HG03571 (cell line): ENCODE measurements at regions not wholly inside any gene's neighbourhood (a gene's known extent, or its start where the extent isn't known, plus 50 kb on each side); places are given as distances from the start of the nearest gene placed in this dataset.
"Not testable (repeated sequence)": the region's sequence is repeated elsewhere in the genome, so short reads cannot be mapped to it uniquely, and the experiment has no call there.

Source experiments
- ATAC-seq: cut with Tn5 transposase; IDR thresholded peaks from one replicate; pipeline ENCODE4 v1.9.1; 2021; ENCODE audit not compliant: unreplicated experiment

DNA sequence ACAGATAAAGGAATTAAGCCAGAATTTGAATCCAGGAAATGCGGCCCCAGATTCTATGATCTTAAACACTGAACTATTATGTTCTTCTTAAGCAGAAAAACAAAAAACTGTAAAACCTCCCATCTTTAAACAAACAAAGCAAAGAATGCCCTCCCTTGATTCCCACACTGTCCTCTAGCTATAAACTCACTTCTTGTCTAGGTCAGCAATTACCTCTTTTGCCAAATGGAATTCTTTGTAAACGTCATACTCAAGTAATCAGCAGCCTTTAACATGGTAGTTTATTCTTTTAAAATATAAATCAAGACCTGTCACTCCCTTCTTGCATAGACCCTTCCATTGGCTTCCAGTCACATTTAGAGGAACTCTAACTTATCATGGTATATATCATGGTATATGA lies 958.9 kb upstream of the CNTN5 start:
- no peak for ATAC-seq

DNA sequence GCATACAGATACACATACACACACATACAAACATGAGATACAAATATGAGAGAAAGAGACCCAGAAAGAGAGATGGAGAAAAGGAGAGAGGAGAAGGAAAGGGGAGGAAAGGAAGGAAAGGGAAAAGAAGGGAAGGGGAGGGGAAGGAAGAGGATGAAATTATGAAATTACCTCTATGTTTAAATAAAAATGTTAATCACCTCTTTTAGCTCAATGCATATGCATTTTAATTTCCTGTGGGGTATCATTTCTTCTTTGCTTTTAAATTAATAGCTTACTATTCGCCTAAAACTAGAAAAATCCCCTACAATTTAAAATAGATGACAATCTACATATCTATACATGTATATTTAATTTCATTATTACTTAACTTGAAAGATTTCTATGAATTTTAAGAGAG lies 958.0 kb upstream of the CNTN5 start:
- no peak for ATAC-seq

DNA sequence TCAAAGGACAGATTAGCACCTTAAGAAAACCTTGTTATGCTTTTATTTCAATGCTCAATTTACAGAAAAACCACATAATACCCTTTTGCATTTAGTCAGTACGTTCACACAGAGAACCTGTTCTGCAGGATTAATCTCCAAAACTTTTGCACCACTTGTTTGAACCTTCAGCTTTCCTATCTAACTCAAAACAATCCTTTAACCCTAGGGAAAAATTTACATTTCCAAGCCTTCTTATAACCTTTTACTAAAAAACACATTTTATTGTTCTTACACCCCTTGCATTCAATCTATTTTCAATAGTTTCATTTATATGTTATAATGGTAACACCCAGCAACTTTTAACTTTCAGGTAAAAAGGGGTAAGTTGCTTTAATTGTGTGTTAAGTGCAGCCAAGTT lies 952.5 kb upstream of the CNTN5 start:
- no peak for ATAC-seq

DNA sequence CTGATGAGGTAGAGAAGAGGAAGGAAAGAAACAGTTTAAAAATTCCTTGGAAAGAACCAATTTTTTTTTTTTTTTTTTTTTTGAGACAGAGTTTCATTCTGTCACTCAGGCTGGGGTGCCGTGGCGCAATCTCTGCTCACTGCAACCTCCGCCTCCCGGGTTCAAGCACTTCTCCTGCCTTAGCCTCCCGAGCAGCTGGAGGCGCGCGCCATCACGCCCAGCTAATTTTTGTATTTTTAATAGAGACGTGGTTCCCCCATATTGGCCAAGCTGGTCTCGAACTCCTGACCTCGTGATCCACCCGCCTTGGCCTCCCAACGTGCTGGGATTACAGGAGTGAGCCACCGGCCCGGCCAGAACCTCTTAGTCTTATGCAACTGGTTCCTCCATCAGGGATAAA lies 951.6 kb upstream of the CNTN5 start:
- not testable (repeated sequence) for ATAC-seq

DNA sequence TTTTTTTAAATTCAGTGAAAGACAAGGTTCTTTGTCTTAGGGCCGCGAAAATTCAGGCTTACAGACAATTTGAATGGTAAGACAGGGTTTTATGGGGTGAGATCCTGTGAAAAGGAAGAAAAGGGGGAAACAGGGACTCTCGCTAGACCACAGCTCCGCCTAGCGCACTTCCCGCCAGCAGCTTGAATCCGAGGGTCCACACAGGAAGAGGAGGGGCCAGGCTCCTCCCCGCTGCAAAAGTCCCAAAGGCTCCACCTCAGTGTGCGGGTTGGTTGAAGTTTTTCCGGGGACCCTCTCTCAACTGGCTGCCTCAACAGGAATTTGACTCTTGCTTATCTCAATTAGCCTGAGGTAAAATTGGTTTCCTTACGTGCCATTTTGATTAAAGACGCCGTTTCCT lies 950.9 kb upstream of the CNTN5 start:
- no peak for ATAC-seq

DNA sequence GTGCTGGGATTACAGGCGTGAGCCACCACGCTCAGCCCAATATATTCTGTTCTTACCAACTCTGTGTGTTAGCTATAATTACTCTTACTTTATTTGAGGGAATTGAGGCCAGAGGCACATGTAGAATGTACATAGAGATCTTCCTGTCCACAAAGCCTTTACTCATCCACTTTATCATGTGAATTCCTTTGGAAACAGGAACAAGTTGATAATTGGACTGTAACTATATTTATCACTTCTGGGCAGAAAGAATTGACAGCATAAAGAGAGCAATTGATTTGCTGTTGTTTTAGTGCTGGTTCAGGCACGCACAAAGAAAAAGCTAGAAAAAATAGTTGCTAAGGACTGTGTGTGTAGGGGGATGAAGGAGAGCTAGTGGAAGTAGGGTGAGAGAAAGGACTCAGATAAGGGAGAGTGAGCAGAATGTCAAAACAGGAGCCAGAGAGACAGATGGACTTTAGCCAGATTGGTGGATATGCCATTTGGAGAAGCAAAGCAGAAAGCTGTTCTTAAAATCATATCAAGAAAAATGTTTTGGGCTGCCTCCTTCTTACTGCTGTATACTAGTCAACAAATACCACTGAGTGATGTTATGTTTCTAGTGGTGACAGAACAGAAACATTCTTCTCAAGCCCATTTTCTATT lies 929.8 kb upstream of the CNTN5 start:
- no peak for ATAC-seq

DNA sequence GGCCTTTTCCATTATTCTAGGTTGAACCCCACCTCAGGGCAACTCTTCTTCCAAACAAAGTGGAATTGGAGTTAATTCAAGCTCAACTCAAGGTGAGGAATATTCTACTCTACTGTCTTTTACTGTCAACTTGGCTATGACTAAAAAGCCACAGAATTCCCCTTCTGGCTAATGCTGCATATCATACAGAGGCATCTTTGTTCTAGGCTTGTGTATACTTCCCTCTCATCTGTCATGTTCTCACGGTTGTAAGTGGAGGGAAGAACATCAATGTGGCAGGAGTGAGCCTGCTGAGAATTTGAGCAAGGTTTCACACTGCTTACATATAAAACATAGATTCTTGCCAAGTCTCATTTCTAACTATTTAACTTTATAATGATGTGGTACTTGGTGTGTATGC lies 921.4 kb upstream of the CNTN5 start:
- ATAC-seq = no peak

DNA sequence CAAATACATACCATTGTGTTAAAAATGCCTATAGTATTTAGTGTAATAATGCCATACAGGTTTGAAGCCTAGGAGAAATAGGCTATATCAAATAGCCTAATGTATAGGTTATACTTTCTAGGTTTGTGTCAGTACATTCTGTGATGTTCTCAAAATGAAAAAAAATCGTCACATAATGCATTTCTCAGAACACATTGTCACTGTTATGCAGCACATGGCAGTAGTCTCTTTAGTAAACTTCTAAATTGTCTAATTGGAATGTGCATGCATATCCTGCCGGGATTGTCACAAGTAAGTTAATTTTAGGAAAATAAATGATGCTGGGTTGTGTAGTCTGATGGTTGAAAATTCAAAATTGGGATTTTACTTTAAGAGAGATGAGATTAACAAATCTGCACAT lies 920.1 kb upstream of the CNTN5 start:
- ATAC-seq = no peak

DNA sequence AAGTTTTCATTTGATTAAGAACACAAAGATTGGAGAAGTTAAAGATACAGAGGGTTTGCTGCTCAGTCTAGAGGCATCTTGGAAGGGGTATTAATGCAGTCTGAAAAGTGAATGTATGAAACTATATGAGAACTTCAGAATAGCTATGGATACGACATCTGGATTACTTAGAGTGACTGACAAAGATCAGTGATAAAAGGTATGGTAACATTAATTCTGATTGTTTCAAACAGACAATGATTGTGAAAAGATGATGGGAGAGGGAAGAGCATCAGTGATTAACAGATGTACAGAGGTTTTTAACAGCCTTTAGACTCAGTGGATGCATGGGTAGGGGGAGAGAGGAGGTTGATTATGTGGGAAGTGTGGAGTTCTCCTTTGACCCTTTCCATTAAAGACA lies 919.4 kb upstream of the CNTN5 start:
- no peak for ATAC-seq

DNA sequence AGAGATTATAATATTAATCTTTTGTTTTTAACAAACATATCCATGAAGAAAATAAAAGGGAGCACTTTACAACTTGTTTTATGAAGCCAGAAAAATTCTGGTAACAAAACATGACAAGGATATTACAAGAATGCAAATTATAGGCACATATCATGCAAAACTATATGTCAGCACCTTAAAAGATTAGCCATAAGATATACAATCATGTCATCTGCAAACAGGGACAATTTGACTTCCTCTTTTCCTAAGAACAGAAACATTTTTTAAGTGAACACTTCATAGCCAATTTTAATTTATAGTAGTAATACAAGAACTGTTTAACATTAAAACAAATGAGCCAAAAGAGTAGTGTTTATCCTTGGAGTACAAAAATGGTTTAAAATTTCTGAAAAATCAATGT lies 916.5 kb upstream of the CNTN5 start:
- ATAC-seq = no peak

DNA sequence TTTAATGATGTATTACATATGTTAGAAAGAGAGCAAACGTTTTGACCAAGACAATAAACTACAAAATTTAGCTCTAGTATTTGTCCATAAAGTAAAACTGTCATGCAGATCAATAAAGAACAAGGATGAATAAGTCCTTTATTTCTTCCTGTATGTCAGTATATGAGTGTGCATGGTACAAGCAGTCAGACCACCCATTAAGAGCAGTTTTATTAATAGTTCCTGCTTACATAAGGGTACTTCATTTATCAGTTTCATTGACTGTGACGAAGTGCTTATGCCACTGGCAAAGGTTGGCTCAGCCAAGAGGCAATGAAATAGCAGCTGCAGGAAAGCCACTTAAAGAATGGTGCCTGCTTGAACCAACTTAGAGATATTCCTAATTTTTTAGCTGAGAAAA lies 913.0 kb upstream of the CNTN5 start:
- no peak for ATAC-seq

DNA sequence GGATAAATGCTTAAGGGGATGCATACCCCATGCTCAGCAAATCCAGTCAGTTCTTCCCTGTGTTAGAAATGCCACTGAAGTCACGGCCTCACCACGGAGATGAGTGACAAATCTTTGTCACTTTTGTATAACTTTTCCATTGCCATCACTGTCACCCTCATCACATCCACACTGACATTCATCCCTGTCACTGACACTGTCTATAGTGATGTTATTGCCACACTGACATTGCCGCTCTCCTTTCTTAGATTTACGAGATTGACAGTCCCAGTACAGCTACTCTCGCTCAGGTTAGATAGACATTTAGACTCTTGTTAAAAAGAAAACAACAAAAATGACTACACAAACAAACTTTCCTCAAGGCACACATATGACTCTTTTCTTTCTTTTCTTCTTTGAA lies 910.7 kb upstream of the CNTN5 start:
- ATAC-seq = no peak

DNA sequence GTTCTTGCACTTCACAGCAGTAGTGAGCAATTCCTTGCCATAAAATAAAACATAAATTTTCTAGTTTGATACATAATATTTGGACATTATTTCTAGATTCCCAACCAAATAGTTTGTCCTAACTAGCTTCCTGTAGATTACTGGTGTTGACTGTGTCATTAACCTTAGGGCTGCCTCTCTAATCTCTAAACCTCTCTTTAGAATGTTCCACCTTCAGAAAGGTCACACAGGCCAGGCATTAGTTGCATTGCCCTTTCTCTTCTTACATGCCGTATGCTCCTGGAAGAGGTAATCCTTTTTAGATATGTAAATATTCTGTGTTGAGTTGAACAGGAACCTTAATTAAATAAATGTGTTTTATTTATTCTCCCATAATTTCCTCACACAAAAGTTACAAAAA lies 904.9 kb upstream of the CNTN5 start:
- ATAC-seq = no peak

DNA sequence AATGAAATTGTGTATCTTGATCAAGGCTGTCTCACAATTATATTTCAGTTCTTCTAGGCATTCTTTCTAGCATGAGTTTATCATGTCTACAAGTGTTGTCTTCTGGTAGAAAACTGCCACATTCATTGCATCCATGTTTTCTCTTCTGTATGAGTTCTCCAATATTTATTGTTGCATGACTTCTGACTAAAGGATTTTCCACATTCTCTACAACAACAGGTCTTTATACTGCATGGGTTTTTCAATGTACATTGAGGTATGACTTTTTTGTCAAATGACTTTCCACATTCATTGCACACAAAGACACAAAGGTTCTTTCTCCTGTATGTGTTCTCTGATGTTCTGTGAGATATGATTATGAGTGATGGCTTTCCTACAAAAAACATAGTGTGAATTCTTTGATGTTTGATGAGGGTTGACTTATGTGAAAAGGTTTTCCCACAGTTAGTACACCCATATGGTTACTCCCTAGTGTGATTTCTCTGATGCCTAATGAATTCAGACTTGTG lies 890.6 kb upstream of the CNTN5 start:
- ATAC-seq = no peak

DNA sequence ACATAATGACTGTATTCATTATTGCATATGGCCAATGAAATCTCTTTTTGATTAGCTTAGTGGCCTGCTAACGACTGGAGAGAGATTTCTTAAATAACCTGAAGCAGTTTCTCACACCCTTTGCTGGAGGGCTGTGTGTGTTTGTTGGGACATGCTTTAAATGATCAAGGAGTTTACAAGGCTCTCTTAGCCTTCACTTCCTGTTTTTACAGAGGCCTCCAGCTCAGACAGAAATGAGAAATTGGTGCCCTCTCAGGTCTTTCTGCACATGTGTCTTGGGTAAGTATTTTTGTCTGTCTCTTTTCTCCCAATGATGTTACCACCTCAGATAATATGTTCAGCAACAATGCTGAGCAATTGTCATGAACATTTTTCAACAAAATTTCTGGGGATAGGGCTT lies 884.4 kb upstream of the CNTN5 start:
- ATAC-seq = no peak

DNA sequence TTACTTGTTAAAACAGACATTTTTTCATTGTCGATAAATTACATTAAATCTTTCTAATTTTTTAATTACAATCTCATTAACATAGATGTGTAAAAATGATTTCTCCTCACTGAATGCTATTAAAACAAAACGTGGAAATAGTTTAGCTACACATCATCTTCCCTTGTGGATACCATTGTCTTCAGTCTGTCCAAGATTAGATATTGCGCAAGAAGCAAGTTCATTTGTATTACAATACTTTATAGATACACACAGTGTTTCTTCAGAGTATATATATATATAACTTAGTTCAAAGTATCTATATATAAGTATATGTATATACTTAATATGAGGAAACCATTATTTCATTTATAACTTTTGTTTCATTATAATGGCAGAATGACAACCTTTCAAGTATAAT lies 883.3 kb upstream of the CNTN5 start:
- no peak for ATAC-seq

DNA sequence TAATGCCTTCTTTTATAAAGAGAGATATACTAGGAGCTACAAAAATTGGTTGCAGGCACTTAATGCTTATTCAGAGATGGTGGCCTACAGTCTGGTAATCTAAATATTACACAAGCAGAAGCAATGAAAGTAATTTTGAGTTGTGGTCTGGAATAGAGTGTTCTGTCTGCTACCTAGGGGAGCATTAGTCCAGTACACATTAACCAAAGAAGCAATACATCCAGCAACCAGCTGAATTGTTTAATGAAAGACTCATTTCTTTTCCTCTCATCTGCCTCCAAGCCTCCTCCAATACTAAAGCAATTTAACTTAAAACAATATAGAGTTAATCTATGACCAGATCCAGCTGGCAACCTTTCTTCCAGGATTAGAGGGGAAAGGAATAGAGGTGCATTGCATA lies 877.1 kb upstream of the CNTN5 start:
- ATAC-seq = no peak

DNA sequence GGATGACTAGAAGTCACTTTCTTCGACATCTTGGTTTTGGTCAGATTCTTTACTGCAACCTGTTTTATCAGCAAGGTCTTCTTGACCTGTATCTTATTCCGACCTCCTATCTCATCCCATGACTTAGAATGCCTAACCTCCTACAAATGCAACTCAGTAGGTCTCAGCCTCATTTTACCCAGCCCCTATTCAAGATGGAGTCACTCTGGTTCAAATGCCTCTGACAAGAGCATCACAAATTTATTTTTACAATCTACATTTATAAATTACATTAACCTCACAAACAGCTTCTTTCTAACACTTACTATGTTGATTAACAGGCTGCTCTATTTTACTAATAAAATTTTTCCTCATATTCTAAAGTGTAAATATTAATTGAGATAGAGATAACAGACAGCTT lies 867.0 kb upstream of the CNTN5 start:
- no peak for ATAC-seq

DNA sequence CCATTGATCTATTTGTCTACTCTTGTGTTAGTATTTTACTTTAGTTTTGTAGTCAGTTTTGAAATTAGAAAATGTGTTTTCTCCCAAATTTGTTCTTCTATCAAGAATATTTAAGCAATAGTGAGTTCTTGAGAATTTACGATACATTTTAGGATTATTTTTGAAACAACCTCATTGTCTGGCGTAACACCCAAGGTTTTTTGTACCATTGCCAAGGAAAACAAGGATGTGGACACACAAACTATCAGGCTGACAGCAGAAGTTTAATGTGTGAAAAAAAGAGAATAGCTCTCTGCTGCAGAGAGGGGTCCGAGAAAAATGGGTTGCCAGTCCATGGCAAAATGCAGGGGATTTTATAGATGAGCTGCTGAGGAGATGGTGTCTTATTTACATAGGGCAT lies 865.1 kb upstream of the CNTN5 start:
- no peak for ATAC-seq

DNA sequence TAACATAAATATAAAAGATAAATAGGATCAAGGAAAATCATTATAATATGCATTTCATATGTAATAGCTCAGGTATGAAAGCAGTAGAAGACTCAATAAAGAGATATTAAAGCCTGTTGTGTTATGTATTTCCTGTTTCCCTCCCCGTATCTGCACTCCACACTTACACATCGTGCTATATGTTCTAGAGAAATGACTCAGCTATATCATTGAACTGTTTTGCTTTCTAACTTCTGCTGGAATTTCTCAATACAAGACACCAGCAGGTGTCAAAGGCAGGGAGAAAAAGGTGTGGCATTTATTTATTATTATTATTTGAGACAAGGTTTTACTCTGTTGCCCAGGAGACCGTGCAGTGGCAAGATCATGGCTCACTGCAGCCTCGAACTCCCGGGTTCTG lies 842.8 kb upstream of the CNTN5 start:
- no peak for ATAC-seq

DNA sequence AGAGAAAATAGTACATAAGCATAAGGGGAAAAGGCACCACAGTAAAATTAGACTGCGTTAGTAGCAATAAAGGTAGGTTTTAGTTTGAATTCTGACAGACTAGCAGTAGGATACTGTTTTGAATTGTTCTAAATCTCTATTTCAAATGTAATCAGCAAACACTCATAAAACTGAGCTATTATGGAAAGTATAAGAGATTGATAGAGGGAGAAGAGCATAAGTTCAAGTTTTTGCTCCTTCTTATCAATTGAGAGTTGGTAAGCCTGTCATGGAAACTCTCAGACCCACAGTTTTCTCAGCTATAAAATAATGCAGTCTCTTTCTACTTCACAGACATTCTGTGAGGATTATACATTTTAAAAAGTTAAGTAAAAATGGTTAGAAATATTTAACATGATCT lies 840.2 kb upstream of the CNTN5 start:
- ATAC-seq = no peak

DNA sequence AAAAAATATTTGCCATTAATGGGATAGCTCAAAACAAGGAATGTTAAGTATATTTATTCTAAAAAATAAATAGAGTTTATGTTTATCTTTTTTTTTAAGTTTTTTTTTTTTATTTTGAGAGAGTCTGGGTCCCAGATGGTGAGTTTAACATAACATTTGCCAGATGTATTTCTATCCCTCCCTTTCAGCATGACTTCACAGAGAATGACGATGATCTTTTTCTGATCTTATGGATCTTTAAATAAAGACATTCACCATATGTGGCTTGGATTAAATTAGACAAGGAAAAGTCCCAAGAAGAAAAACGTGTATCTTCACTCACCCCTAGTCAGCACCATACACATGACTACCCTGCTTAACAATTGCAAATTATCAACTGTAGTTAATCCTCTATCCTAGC lies 839.8 kb upstream of the CNTN5 start:
- no peak for ATAC-seq

DNA sequence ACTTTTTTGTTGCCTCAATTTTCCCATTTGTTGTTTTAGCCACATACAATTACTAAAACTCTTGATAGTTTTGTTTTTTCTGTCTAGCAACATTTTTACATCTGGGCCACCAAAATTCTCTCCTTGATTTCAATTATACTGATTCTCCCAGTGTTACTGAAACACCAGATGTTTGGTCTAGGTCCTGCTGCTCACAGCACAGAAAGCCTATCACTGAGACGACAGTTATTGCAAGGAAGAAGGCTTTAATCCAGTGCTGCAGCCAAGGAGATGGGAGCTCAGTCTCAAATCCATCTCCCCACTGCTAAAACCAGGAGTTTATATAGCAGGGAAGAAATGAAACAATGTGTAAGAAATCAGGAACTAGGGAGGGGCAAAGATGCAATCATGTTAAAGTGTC lies 837.7 kb upstream of the CNTN5 start:
- no peak for ATAC-seq

DNA sequence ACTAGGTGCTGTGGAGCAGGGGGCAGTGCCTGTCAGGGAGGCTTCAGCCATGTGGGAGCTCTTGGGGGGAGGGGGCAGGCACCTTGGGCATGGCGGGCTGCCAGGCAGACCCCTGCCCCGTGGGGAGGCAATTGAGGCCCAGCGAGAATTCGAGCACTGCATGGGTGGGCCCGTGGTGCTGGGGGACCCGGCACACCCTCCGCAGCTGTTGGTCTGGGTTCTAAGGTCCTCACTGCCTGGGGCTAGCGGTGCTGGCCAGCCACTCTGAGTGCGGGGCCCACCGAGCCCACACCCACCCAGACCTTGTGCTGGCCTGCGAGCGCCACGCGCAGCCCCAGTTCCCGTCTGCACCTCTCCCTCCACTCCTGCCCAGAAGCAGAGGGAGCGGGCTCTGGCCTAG lies 835.5 kb upstream of the CNTN5 start:
- ATAC-seq = no peak
